H1 (cell line): ENCODE measurements at regions not wholly inside any gene's neighbourhood (a gene's known extent, or its start where the extent isn't known, plus 50 kb on each side); places are given as distances from the start of the nearest gene placed in this dataset.

Experiments used
- CTCF ChIA-PET: fragments of 300-600 bp; sonication (Branson Sonifier 250); formaldehyde crosslinking; loops from one replicate; lab custom pipeline; 2021; ENCODE audit not compliant: partially characterized antibody; lab: Charles Lee
- POLR2A ChIA-PET: fragments of 300-600 bp; sonication (Branson Sonifier 250); formaldehyde crosslinking; loops from one replicate; lab custom pipeline; 2021; ENCODE audit warnings: inconsistent platforms; ENCODE audit not compliant: partially characterized antibody; lab: Charles Lee
- DNase-seq, 2 experiments: peaks; one replicate each; pipeline versions ENCODE4 v3.0.0 to v3.0.0-alpha.2; 2010 to 2022; ENCODE audit warnings: low spot score in 2 of 2, low read depth in 1 of 2, mixed read lengths in 1 of 2
- FAIRE-seq: peaks from 2 replicates; lab custom pipeline; 2011; peaks lifted over from hg19 to GRCh38; lab: Jason Lieb, UNC
- H2AFZ ChIP-seq: 2 replicates; pipeline ENCODE4 v1.8.1; 2012; ENCODE audit warnings: low read length, inconsistent platforms
- H2AK5ac ChIP-seq: 2 replicates; pipeline ENCODE4 v1.6.1; 2013; ENCODE audit warnings: low read depth, low read length
- H2BK120ac ChIP-seq: replicated peaks from 2 replicates; pipeline ENCODE3; 2013; ENCODE audit warnings: low read depth, low read length, inconsistent platforms
- H2BK12ac ChIP-seq: 2 replicates; pipeline ENCODE4 v1.6.1; 2013; ENCODE audit warnings: low read depth, low read length
- H2BK15ac ChIP-seq: 2 replicates; pipeline ENCODE4 v1.6.1; 2013; ENCODE audit warnings: low read length
- H2BK20ac ChIP-seq: 2 replicates; pipeline ENCODE4 v1.6.1; 2013; ENCODE audit warnings: low read length
- H2BK5ac ChIP-seq: 2 replicates; pipeline ENCODE4 v1.6.1; 2013; ENCODE audit warnings: low read depth, low read length
- H3K14ac ChIP-seq: 2 replicates; pipeline ENCODE4 v1.6.1; 2013; ENCODE audit warnings: inconsistent platforms; ENCODE audit not compliant: insufficient read length
- H3K18ac ChIP-seq: 2 replicates; pipeline ENCODE4 v1.6.1; 2013; ENCODE audit warnings: low read length; ENCODE audit errors: extremely low read depth
- H3K23ac ChIP-seq: 2 replicates; pipeline ENCODE4 v1.6.1; 2013; ENCODE audit warnings: inconsistent platforms; ENCODE audit not compliant: insufficient read length
- H3K23me2 ChIP-seq: 2 replicates; pipeline ENCODE4 v1.6.1; 2013; ENCODE audit warnings: low read depth, low read length
- H3K27ac ChIP-seq: 2 replicates; pipeline ENCODE4 v1.6.1; 2011; ENCODE audit warnings: low read depth, low read length, inconsistent platforms
- H3K27me3 ChIP-seq, 4 experiments: replicated peaks in 1 of 4; 1 replicate in 1 of 4; 2 replicates in 3 of 4; pipeline versions ENCODE4 v1.6.1 to v1.8.1; 2011 to 2013; ENCODE audit warnings: low read length in 3 of 4, mild to moderate bottlenecking in 3 of 4, inconsistent platforms in 2 of 4, mixed read lengths in 2 of 4, moderate library complexity in 1 of 4; ENCODE audit not compliant: control insufficient read depth in 3 of 4, insufficient read depth in 3 of 4; ENCODE audit errors: extremely low read depth in 1 of 4
- H3K36me3 ChIP-seq, 4 experiments: 2 replicates each; pipeline versions ENCODE4 v1.6.1 to v1.8.1; 2011 to 2013; ENCODE audit warnings: mild to moderate bottlenecking in 4 of 4, low read length in 3 of 4, moderate library complexity in 2 of 4, control low read depth in 1 of 4, inconsistent platforms in 1 of 4; ENCODE audit not compliant: insufficient read depth in 4 of 4, control insufficient read depth in 2 of 4
- H3K4ac ChIP-seq: replicated peaks from 2 replicates; pipeline ENCODE3; 2013; ENCODE audit warnings: low read length, low read depth, mixed read lengths, inconsistent platforms; ENCODE audit not compliant: insufficient read length
- H3K4me1 ChIP-seq, 4 experiments: replicated peaks in 1 of 4; 1 replicate in 1 of 4; 2 replicates in 3 of 4; pipeline versions ENCODE4 v1.6.1 to v1.8.1; 2011 to 2013; ENCODE audit warnings: low read length in 3 of 4, inconsistent platforms in 2 of 4, mixed read lengths in 1 of 4; ENCODE audit not compliant: insufficient read depth in 4 of 4, control insufficient read depth in 3 of 4
- H3K4me2 ChIP-seq, 2 experiments: 2 replicates each; pipeline versions ENCODE4 v1.6.1 to v1.8.1; 2011 to 2013; ENCODE audit warnings: low read depth in 2 of 2, low read length in 2 of 2, control low read depth in 1 of 2, inconsistent platforms in 1 of 2, mild to moderate bottlenecking in 1 of 2; ENCODE audit not compliant: insufficient read depth in 1 of 2
- H3K4me3 ChIP-seq, 4 experiments: fragments of 200-600, 300-600 bp in 1 of 4; sonication (generic), shearing (Covaris generic), sonication (Bioruptor Twin) in 1 of 4; 2 replicates each; pipeline versions ENCODE4 v1.5.1 to v1.8.1; 2011 to 2016; ENCODE audit warnings: low read length in 4 of 4, low read depth in 3 of 4, control low read depth in 2 of 4, inconsistent platforms in 2 of 4, mild to moderate bottlenecking in 2 of 4, mixed read lengths in 1 of 4, moderate library complexity in 1 of 4; ENCODE audit not compliant: insufficient read depth in 2 of 4; ENCODE audit errors: extremely low read depth in 1 of 4
- H3K56ac ChIP-seq: replicated peaks from 2 replicates; pipeline ENCODE3; 2013; ENCODE audit warnings: low read depth, mild to moderate bottlenecking, mixed read lengths, low read length, inconsistent platforms; ENCODE audit not compliant: insufficient read length
- H3K79me1 ChIP-seq: 2 replicates; pipeline ENCODE4 v1.6.1; 2013; ENCODE audit warnings: low read depth, low read length, control low read depth
- H3K79me2 ChIP-seq, 2 experiments: 2 replicates each; pipeline versions ENCODE4 v1.6.1 to v1.8.1; 2012 to 2013; ENCODE audit warnings: low read length in 2 of 2, mild to moderate bottlenecking in 2 of 2, inconsistent platforms in 1 of 2; ENCODE audit not compliant: insufficient read depth in 2 of 2, control insufficient read depth in 1 of 2
- H3K9ac ChIP-seq, 4 experiments: replicated peaks in 1 of 4; 1 replicate in 1 of 4; 2 replicates in 3 of 4; pipeline versions ENCODE4 v1.6.1 to v1.8.1; 2011 to 2013; ENCODE audit warnings: low read depth in 3 of 4, low read length in 3 of 4, control low read depth in 2 of 4, mild to moderate bottlenecking in 2 of 4, moderate library complexity in 2 of 4, inconsistent platforms in 1 of 4; ENCODE audit errors: extremely low read depth in 1 of 4
- H3K9me3 ChIP-seq, 2 experiments: 2 replicates each; pipeline versions ENCODE4 v1.6.1 to v1.8.1; 2012 to 2013; ENCODE audit warnings: mild to moderate bottlenecking in 2 of 2, moderate library complexity in 2 of 2, control low read depth in 1 of 2, inconsistent platforms in 1 of 2, low read depth in 1 of 2, low read length in 1 of 2, mixed read lengths in 1 of 2; ENCODE audit not compliant: insufficient read depth in 2 of 2
- H4K20me1 ChIP-seq, 2 experiments: replicated peaks in 1 of 2; 2 replicates each; pipeline versions ENCODE3 to v1.8.1; 2011 to 2013; ENCODE audit warnings: inconsistent platforms in 2 of 2, low read length in 2 of 2, mild to moderate bottlenecking in 1 of 2; ENCODE audit not compliant: insufficient read depth in 2 of 2, control insufficient read depth in 1 of 2
- H4K5ac ChIP-seq: 2 replicates; pipeline ENCODE4 v1.6.1; 2013; ENCODE audit warnings: low read length, low read depth, mixed read lengths, inconsistent platforms; ENCODE audit not compliant: insufficient read length
- H4K8ac ChIP-seq: 2 replicates; pipeline ENCODE4 v1.8.0; 2013; ENCODE audit warnings: mild to moderate bottlenecking, moderate library complexity, low read length, inconsistent platforms; ENCODE audit not compliant: insufficient read depth; ENCODE audit errors: extremely low read depth
- H4K91ac ChIP-seq: replicated peaks from 2 replicates; pipeline ENCODE3; 2013; ENCODE audit warnings: low read length, mixed read lengths, inconsistent platforms; ENCODE audit not compliant: insufficient read length
- HDAC6 ChIP-seq: IDR thresholded peaks from one replicate; pipeline ENCODE4 v1.7.1; 2012; ENCODE audit warnings: low read depth, mild to moderate bottlenecking, inconsistent platforms, low read length, moderate library complexity
- RAD21 ChIP-seq, 2 experiments: IDR thresholded peaks in 1 of 2; conservative IDR thresholded peaks in 1 of 2; 2 replicates each; pipeline ENCODE4 v1.6.1; 2011; ENCODE audit warnings: low read depth in 2 of 2, low read length in 2 of 2, improper control_type of control experiment in 1 of 2, inconsistent platforms in 1 of 2, mild to moderate bottlenecking in 1 of 2, moderate library complexity in 1 of 2
- TCF12 ChIP-seq: IDR thresholded peaks from 2 replicates; pipeline ENCODE4 v1.6.1; 2011; ENCODE audit warnings: low read depth, mild to moderate bottlenecking, low read length
- WGBS, 2 experiments: shearing (Covaris generic) in 1 of 2; methylation state at CpG; one replicate each; pipeline versions ENCODE4 v1.1.6 to v1.1.7; 2013 to 2015; ENCODE audit warnings: low lambda C conversion rate in 2 of 2, mixed read lengths in 2 of 2, inconsistent platforms in 1 of 2, low coverage in 1 of 2, missing lambda C conversion rate in 1 of 2; ENCODE audit not compliant: insufficient replicate concordance in 2 of 2, insufficient coverage in 1 of 2, insufficient read length in 1 of 2; ENCODE audit errors: extremely low coverage in 1 of 2, missing lambda C conversion rate in 1 of 2; 5-methylcytosine and 5-hydroxymethylcytosine counted together
- TF ChIP-seq, protein P1 (sequence below), 3 experiments: IDR thresholded peaks; 1 replicate in 2 of 3; 2 replicates in 1 of 3; pipeline versions ENCODE4 v1.5.1 to v1.6.1; 2011; ENCODE audit warnings: low read length in 3 of 3, mild to moderate bottlenecking in 3 of 3, inconsistent platforms in 2 of 3, low read depth in 1 of 3, moderate library complexity in 1 of 3; ENCODE audit not compliant: insufficient read depth in 1 of 3; ENCODE audit errors: control extremely low read depth in 1 of 3

DNA sequence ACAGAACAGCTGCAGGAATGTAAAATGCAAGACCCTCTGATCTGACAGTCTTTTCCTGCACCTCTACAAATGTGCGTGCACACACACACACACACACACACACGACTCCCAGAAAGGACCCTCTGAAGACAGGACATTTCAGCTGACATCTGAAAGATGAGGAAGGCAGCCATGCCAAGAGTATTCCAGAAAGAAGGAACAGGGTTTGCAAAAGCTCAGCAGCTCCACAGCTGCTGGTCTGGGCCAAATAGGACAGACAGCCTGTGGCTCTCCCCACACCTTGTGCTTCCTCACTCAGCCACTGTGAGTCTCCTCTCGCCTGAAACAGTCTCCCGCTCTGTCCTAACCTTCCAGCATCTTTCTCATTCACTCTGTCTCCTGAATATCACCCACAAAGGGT is 189.0 kb downstream of the PALM2AKAP2 start:
- H2BK120ac ChIP-seq: no peak overlapping the region
- no peak overlapping the region for H3K18ac ChIP-seq
- H3K4me3 ChIP-seq: no peak overlapping the region
- no peaks in the 10 kb centered on the region for H3K9me3 ChIP-seq
- CTCF ChIA-PET: interaction anchor here (0.6 to 7.5 kb wide), 18 partner anchors 10 to 209 kb away, joined by 3 to 61 read pairs (median 3); no protein-coding TSS in a partner anchor
- 81% methylated on average over 4 of the region's 4 CpGs; no CpG with 5 or more reads in 1 of the 2 experiments for WGBS, 2 experiments
- no peak overlapping the region for H3K4me2 ChIP-seq
- H4K5ac ChIP-seq: no peak overlapping the region
- POLR2A ChIA-PET: no interaction called here
- H3K27me3 ChIP-seq: no peaks in the 10 kb centered on the region
- no peak overlapping the region for H3K23ac ChIP-seq
- H2AK5ac ChIP-seq: no peak overlapping the region
- no peaks in the 10 kb centered on the region for H3K36me3 ChIP-seq
- no peak overlapping the region for H2BK20ac ChIP-seq
- no peak overlapping the region for H4K91ac ChIP-seq
- 0 out of 2 replicates have a peak overlapping the region, but pooled peaks have one; percentile 34 for H2AFZ ChIP-seq
- TF ChIP-seq TCF12 (no peak), RAD21 (IDR thresholded peaks at IDR 0.05 in 1 of 2, conservative IDR thresholded peaks at IDR 0.05 in 1 of 2; ENCODE audit: low read depth in 2 of 2, low read length in 2 of 2) (peak; percentile 54 to 65), HDAC6 (no peak)
- TF ChIP-seq, protein P1, sequence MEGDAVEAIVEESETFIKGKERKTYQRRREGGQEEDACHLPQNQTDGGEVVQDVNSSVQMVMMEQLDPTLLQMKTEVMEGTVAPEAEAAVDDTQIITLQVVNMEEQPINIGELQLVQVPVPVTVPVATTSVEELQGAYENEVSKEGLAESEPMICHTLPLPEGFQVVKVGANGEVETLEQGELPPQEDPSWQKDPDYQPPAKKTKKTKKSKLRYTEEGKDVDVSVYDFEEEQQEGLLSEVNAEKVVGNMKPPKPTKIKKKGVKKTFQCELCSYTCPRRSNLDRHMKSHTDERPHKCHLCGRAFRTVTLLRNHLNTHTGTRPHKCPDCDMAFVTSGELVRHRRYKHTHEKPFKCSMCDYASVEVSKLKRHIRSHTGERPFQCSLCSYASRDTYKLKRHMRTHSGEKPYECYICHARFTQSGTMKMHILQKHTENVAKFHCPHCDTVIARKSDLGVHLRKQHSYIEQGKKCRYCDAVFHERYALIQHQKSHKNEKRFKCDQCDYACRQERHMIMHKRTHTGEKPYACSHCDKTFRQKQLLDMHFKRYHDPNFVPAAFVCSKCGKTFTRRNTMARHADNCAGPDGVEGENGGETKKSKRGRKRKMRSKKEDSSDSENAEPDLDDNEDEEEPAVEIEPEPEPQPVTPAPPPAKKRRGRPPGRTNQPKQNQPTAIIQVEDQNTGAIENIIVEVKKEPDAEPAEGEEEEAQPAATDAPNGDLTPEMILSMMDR (IDR thresholded peaks at IDR 0.05; ENCODE audit: control extremely low read depth in 1 of 3, insufficient read depth in 1 of 3, low read depth in 1 of 3, low read length in 3 of 3): peak; percentile 39 to 67 (median 61)
- H4K20me1 ChIP-seq: no peaks in the 10 kb centered on the region
- no peak overlapping the region for H2BK15ac ChIP-seq
- H3K9ac ChIP-seq: no peak overlapping the region
- H3K56ac ChIP-seq: no peak overlapping the region
- DNase-seq (peak; percentile 1 to 52), FAIRE-seq (peak; percentile 63)
- no peaks in the 10 kb centered on the region; a peak in 1 of 7 replicates for H3K4me1 ChIP-seq
- H2BK5ac ChIP-seq: no peak overlapping the region
- no peaks in the 10 kb centered on the region for H3K79me2 ChIP-seq
- no peak overlapping the region for H2BK12ac ChIP-seq
- H3K79me1 ChIP-seq: no peaks in the 10 kb centered on the region
- no peak overlapping the region for H3K4ac ChIP-seq
- no peak overlapping the region for H4K8ac ChIP-seq
- H3K14ac ChIP-seq: no peak overlapping the region
- H3K27ac ChIP-seq: no peak overlapping the region
- H3K23me2 ChIP-seq: no peaks in the 10 kb centered on the region
